GM12873 (cell line): ENCODE measurements at regions not wholly inside any gene's neighbourhood (a gene's known extent, or its start where the extent isn't known, plus 50 kb on each side); places are given as distances from the start of the nearest gene placed in this dataset.

Experiments
- TF ChIP-seq, protein P1 (sequence below): IDR thresholded peaks from 2 replicates; pipeline ENCODE4 v1.5.1; 2012; ENCODE audit warnings: low read depth, mild to moderate bottlenecking, moderate library complexity, low read length, control low read depth; ENCODE audit not compliant: insufficient read depth; ENCODE audit errors: missing control alignments

DNA sequence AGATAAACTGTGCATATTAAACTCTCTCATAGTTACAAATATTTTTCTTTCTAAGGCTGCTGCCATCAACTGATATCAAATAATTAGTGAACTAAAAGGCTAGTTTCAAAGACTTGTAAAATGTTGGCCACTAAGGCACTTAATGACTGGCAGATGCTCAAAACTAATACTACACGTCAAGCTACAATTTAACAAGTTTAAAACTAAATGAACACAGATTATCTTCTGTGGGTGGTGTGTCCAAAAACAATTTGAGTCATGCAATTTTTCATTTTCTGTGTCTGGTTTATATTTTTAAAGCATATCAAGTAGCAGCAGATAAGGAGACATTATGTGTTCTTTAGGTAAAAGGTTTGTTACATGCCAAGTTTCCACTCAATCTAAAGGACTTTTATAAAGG is 665.1 kb downstream of the EFNA5 start:
- TF ChIP-seq, protein P1, sequence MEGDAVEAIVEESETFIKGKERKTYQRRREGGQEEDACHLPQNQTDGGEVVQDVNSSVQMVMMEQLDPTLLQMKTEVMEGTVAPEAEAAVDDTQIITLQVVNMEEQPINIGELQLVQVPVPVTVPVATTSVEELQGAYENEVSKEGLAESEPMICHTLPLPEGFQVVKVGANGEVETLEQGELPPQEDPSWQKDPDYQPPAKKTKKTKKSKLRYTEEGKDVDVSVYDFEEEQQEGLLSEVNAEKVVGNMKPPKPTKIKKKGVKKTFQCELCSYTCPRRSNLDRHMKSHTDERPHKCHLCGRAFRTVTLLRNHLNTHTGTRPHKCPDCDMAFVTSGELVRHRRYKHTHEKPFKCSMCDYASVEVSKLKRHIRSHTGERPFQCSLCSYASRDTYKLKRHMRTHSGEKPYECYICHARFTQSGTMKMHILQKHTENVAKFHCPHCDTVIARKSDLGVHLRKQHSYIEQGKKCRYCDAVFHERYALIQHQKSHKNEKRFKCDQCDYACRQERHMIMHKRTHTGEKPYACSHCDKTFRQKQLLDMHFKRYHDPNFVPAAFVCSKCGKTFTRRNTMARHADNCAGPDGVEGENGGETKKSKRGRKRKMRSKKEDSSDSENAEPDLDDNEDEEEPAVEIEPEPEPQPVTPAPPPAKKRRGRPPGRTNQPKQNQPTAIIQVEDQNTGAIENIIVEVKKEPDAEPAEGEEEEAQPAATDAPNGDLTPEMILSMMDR: no peak

DNA sequence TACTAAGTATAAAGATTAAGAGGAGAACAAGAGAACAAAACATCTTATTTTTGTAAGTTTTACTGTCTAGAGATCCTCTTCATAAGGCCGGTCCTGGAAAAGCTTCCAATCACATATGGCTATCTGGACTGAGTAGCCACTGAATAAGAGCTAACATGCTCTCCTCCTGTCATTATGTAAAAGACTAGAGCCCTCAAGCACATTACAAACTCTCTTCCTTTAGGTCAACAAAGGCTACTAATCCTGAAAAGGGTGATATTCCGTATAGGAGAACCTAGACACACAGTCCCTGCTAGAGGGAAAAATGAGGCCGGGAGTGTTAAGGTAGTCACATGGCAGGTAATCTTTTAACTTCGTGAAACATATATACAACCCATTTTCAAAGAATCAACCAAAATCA is 665.6 kb downstream of the EFNA5 start:
- TF ChIP-seq, protein P1: no peak

DNA sequence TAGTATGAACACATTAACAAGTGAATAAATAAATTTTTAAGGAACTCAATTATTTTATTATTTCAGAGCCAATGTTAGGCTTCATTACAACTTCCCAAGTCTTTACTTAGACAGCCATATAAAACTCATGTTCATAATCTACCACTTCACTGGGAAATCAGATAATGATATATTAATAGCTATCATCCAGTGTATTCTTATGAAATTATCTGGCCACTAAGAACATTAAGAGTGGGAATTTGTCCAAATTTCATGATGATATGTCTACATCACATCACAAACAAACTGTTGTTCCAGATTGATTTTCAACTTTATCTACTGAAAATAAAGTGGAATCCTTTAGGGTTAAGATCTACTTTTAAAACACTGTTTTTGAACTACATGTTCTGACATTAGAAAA is 668.6 kb downstream of the EFNA5 start:
- TF ChIP-seq, protein P1: no peak

DNA sequence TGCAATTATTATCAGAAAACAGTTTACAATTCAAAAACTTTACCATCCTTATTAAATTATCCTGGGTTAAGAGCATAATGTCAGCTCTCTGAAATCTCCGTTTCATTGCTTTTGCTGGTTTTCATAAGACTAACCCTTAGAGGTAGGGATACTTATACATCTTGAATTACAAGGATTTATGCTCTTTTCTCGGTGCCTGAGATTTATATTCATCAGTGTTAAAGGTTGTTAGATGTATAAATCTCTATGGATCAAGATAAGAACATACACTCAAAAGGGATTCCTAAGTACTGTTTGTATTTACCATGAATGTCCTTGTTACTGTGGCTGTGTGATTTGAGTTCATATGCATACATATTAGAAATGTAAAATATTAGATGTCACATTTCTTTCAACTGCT is 684.7 kb downstream of the EFNA5 start:
- TF ChIP-seq, protein P1: no peak

DNA sequence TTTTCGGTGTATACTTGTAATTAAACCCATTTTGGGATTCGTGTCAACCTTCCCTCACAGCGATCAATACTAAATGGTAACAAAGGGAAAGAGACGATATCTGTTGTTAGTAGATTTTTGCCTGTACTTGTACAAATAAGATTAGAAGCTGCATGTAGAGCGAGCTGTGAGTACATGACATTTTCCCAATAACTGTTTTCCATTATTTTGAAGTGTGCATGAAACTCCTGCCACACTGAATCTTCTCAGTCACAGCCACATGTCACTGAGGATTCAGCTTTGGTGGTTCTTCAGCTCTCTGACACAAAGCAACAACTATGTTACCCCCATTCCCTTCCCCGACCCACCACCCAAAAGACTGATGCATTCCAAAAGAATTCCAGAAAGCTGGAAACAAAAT is 685.6 kb downstream of the EFNA5 start:
- TF ChIP-seq, protein P1: no peak

DNA sequence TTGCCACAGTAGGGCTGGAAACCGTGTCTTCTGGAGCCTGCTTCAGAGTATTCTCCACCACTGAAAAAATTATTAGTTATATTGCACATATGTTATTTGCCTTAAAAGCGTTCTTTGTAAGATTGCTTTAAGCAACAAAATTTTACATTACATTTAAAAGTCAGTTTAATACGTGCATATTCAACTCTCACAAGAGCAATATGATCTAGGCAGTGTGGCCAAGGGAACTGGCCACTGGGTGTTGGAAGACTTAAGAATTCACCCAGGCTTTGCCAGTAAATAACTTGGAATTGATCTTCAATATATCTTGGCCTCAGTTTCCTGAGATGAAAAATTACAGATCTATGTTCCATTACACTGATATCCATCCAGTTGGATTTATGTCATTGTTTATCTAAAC is 694.4 kb downstream of the EFNA5 start:
- TF ChIP-seq, protein P1: no peak

DNA sequence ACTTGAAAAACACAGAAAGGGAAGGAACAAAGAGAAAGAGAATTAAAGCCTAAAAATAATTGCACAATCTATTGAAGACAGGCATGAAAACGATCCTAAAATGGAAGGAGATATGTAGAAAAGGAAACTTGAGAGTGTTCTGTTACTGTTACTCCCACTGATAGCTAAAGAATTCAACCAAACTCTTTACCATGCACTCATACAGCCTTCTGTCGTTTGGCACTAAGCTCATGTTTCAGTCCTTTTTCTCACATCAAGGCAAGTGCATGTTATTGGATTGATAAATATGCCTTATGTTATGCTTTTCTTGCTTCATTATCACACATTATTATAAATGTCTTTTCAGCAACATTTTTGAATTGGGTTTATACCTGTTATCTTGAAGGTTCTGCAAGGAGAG is 696.5 kb downstream of the EFNA5 start:
- TF ChIP-seq, protein P1: no peak
